Upper lobe of right lung (tissue), 1 donor: ENCODE measurements at regions not wholly inside any gene's neighbourhood (a gene's known extent, or its start where the extent isn't known, plus 50 kb on each side); places are given as distances from the start of the nearest gene placed in this dataset.

Experiments used
- ATAC-seq: fragments of 200-7000 bp; cut with Tn5 transposase; one replicate; pipeline ENCODE4 v1.9.1; 2020; ENCODE audit warnings: mild to moderate bottlenecking, moderate library complexity
- DNase-seq: peaks from one replicate; pipeline ENCODE4 v3.0.0-alpha.2; 2020
- H3K27ac ChIP-seq: fragments of 200-600 bp; one replicate; pipeline ENCODE4 v1.8.0; 2022
- H3K27me3 ChIP-seq: fragments of 200-600 bp; one replicate; pipeline ENCODE4 v1.8.0; 2022; ENCODE audit warnings: mild to moderate bottlenecking
- H3K36me3 ChIP-seq: fragments of 200-600 bp; one replicate; pipeline ENCODE4 v1.8.0; 2022
- H3K4me1 ChIP-seq: fragments of 200-600 bp; one replicate; pipeline ENCODE4 v1.8.0; 2022
- H3K4me3 ChIP-seq: fragments of 200-600 bp; one replicate; pipeline ENCODE4 v1.8.0; 2022; ENCODE audit warnings: mild to moderate bottlenecking
- H3K9me3 ChIP-seq: fragments of 200-600 bp; one replicate; pipeline ENCODE4 v1.8.0; 2022
- intact Hi-C: fragments of 100-400 bp; cut with DNase I; formaldehyde crosslinking; loops from one replicate; pipeline ENCODE4 v1.11.0; 2022
- TF ChIP-seq, protein P1 (sequence below): fragments of 200-600 bp; IDR thresholded peaks from one replicate; pipeline ENCODE4 v1.8.0; 2022; ENCODE audit warnings: antibody characterized with exemption
- donor health status: DM: no; HTN: yes; CAD: no; lungs with severe emphysema.

DNA sequence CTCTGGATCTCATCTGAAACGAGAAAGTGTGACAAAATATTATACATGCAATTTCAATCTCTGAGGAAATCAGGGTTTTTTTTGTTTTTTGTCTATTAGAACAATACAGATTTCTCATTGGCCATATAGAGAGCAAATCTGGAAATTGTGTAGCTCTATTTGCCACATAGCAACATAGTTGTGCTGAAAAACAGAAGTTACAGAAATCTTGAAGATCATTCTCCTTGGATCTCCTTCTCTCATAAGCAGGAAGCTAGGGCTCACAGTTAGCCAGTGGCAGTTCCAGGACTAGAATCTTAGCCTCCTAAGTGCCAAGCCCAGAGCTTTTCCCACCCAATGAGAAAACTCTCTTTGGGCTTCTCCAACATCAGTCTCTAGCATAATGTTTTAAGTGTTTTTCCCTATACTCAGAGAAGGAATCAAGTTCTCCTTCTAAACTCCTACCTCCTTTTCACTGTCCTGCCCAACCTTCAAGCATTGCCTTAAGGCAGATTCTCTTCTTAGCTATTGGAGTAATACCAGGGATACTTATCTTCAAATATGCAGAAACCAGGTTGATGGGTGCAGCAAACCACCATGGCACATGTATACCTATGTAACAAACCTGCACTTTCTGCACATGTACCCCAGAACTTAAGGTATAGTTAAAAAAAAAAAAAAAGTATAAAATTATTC, 211.6 kb downstream of the ALDH8A1 start:
- Histone ChIP-seq H3K36me3 (no peaks in the 10 kb centered on the region), H3K4me3 (no peak overlapping the region), H3K27ac (no peak overlapping the region), H3K9me3 (no peaks in the 10 kb centered on the region), H3K4me1 (peaks cover 15% of the 10 kb centered on the region), H3K27me3 (no peaks in the 10 kb centered on the region)
- intact Hi-C loops: no loop called here
- TF ChIP-seq, protein P1, sequence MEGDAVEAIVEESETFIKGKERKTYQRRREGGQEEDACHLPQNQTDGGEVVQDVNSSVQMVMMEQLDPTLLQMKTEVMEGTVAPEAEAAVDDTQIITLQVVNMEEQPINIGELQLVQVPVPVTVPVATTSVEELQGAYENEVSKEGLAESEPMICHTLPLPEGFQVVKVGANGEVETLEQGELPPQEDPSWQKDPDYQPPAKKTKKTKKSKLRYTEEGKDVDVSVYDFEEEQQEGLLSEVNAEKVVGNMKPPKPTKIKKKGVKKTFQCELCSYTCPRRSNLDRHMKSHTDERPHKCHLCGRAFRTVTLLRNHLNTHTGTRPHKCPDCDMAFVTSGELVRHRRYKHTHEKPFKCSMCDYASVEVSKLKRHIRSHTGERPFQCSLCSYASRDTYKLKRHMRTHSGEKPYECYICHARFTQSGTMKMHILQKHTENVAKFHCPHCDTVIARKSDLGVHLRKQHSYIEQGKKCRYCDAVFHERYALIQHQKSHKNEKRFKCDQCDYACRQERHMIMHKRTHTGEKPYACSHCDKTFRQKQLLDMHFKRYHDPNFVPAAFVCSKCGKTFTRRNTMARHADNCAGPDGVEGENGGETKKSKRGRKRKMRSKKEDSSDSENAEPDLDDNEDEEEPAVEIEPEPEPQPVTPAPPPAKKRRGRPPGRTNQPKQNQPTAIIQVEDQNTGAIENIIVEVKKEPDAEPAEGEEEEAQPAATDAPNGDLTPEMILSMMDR: no peak
- DNase-seq (no peak), ATAC-seq (no peak)

GRCh38 chr6:134735461-134735860, 214.4 kb downstream of the ALDH8A1 start:
- no peaks in the 10 kb centered on the region for H3K9me3 ChIP-seq
- ATAC-seq: no peak
- no peaks in the 10 kb centered on the region for H3K36me3 ChIP-seq
- no peaks in the 10 kb centered on the region for H3K27me3 ChIP-seq
- H3K4me3 ChIP-seq: no peak overlapping the region
- H3K27ac ChIP-seq: no peak overlapping the region
- intact Hi-C loops: no loop called here
- TF ChIP-seq, protein P1: no peak
- DNase-seq: no peak
- peaks cover 14% of the 10 kb centered on the region for H3K4me1 ChIP-seq

DNA sequence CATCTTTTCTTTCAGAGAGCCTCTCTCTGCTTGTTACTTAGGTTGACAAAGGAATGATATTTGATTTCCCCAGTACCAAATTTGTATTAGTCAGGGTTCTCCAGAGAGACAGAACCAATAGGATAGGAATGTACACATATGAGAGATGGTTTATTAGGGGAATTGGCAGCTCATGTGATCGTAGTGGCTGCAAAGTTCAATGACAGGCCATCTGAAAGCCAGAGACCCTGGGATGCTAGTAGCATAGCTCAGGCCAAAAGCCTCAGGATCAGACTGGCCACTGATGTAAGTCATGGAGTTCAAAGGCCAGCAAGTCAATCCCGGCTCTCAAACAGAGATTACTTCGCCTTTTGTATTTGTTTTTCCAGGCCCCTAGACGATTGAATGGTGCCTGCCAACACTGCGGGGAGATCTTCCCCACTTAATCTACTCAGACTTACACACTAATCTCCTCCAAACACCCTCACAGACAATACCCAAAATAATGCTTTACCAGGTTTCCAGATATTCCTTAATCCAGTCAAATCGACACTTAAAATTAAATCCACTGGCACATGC, 215.5 kb downstream of the ALDH8A1 start:
- intact Hi-C loops: no loop called here
- Histone ChIP-seq H3K36me3 (no peaks in the 10 kb centered on the region), H3K27ac (no peak overlapping the region), H3K27me3 (no peaks in the 10 kb centered on the region), H3K9me3 (no peaks in the 10 kb centered on the region), H3K4me1 (peaks cover 3% of the 10 kb centered on the region), H3K4me3 (no peak overlapping the region)
- TF ChIP-seq, protein P1: no peak
- DNase-seq: no peak
- no peak for ATAC-seq

DNA sequence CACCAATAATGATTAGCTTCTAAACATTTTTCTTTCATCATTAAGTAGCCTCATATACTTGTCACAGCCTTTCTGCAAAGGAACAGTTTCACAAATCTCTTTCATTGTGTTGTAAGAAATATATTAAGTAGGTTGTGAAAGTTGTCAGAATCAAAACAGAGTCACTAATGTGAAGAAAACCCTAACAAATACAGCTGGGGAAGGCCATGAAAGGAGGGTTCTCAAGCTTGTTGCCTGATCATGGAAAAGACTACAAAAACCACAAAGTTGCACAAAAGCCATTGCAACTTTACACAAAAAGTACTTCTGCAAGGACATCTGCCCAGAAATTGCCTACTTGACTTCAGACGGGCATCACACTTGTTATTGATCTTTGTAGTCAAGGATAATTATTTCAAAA, 216.1 kb downstream of the ALDH8A1 start:
- ATAC-seq (peak; percentile 49), DNase-seq (no peak)
- TF ChIP-seq, protein P1: no peak
- H3K4me1 ChIP-seq: no peaks in the 10 kb centered on the region
- H3K27me3 ChIP-seq: no peaks in the 10 kb centered on the region
- H3K9me3 ChIP-seq: no peaks in the 10 kb centered on the region
- no peak overlapping the region for H3K4me3 ChIP-seq
- intact Hi-C loops: no loop called here
- H3K36me3 ChIP-seq: no peaks in the 10 kb centered on the region
- H3K27ac ChIP-seq: no peak overlapping the region

DNA sequence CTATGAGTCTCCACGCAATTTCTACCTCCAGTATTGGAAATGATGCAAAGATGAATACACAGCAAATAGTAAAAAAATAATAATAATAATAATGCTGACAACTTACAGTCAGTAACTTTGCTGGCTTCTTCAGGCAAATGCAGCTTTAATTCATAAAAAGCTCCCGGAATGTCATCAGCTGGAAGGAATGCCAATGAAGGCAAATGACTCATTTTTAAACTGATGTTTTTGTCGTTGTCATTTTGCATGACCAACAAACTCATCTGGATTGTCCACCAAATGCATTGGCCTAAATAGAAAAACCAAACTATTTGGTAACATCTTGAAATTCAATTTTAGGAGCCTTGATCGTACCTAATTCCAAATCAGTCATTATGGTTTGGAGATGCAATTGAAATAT, 217.1 kb downstream of the ALDH8A1 start:
- no peaks in the 10 kb centered on the region for H3K36me3 ChIP-seq
- H3K27me3 ChIP-seq: no peaks in the 10 kb centered on the region
- no peaks in the 10 kb centered on the region for H3K4me1 ChIP-seq
- H3K27ac ChIP-seq: no peak overlapping the region
- H3K9me3 ChIP-seq: no peaks in the 10 kb centered on the region
- ATAC-seq: no peak
- no peak overlapping the region for H3K4me3 ChIP-seq
- intact Hi-C loops: no loop called here
- TF ChIP-seq, protein P1: no peak
- DNase-seq: no peak
